T-helper 2 cell (primary cell): ENCODE measurements at regions not wholly inside any gene's neighbourhood (a gene's known extent, or its start where the extent isn't known, plus 50 kb on each side); places are given as distances from the start of the nearest gene placed in this dataset.

Experiments
- DNase-seq, 5 experiments: peaks; one replicate each; pipeline versions ENCODE4 v3.0.0 to v3.0.0-alpha.2; 2012 to 2022

- DNase-seq, result no peak
Measured at GRCh38 chr6:95071464-95071863, 505.9 kb upstream of the MANEA start.

GRCh38 chr6:95078457-95078856, 498.9 kb upstream of the MANEA start:
- DNase-seq, result no peak

- DNase-seq, result no peak
Measured at GRCh38 chr6:95081231-95081630, 496.1 kb upstream of the MANEA start.

- DNase-seq, result no peak
Measured at GRCh38 chr6:95081949-95082348, 495.4 kb upstream of the MANEA start.

- DNase-seq, result no peak
Measured at GRCh38 chr6:95083506-95083905, 493.8 kb upstream of the MANEA start.

- DNase-seq, result no peak
Measured at GRCh38 chr6:95084867-95085266, 492.5 kb upstream of the MANEA start.

GRCh38 chr6:95087394-95088097, 489.8 kb upstream of the MANEA start:
- DNase-seq, result no peak

GRCh38 chr6:95091823-95092436, 485.4 kb upstream of the MANEA start:
- DNase-seq, result peak in 1 of 5 experiments; percentile 33

GRCh38 chr6:95093154-95093553, 484.2 kb upstream of the MANEA start:
- DNase-seq, result no peak

GRCh38 chr6:95094751-95095663, 482.3 kb upstream of the MANEA start:
- no peak for DNase-seq

GRCh38 chr6:95095855-95096254, 481.5 kb upstream of the MANEA start:
- DNase-seq, result no peak

- DNase-seq, result no peak
Measured at GRCh38 chr6:95099410-95099809, 477.9 kb upstream of the MANEA start.

- no peak for DNase-seq
Measured at GRCh38 chr6:95109212-95109611, 468.1 kb upstream of the MANEA start.

- DNase-seq, result no peak
Measured at GRCh38 chr6:95110767-95111166, 466.6 kb upstream of the MANEA start.

- DNase-seq, result no peak
Measured at GRCh38 chr6:95117236-95117635, 460.1 kb upstream of the MANEA start.

- no peak for DNase-seq
Measured at GRCh38 chr6:95119927-95120326, 457.4 kb upstream of the MANEA start.

- DNase-seq, result no peak
Measured at GRCh38 chr6:95120984-95121383, 456.4 kb upstream of the MANEA start.

- DNase-seq, result no peak
Measured at GRCh38 chr6:95127261-95127660, 450.1 kb upstream of the MANEA start.

GRCh38 chr6:95128439-95128838, 448.9 kb upstream of the MANEA start:
- no peak for DNase-seq

GRCh38 chr6:95128947-95129346, 448.4 kb upstream of the MANEA start:
- DNase-seq, result no peak

- DNase-seq, result peak in 1 of 5 experiments; percentile 73
Measured at GRCh38 chr6:95133578-95133977, 443.8 kb upstream of the MANEA start.

GRCh38 chr6:95135182-95135581, 442.2 kb upstream of the MANEA start:
- no peak for DNase-seq

- no peak for DNase-seq
Measured at GRCh38 chr6:95142101-95142500, 435.2 kb upstream of the MANEA start.
